CD4-positive, alpha-beta memory T cell (primary cell): ENCODE measurements at regions not wholly inside any gene's neighbourhood (a gene's known extent, or its start where the extent isn't known, plus 50 kb on each side); places are given as distances from the start of the nearest gene placed in this dataset.
"Not testable (repeated sequence)": the region's sequence is repeated elsewhere in the genome, so short reads cannot be mapped to it uniquely, and the experiment has no call there.

Source experiments
- CTCF ChIA-PET: fragments of 350-600 bp; sonication (Branson Sonifier 250); formaldehyde crosslinking; loops from one replicate; lab custom pipeline; 2021; ENCODE audit warnings: inconsistent platforms; ENCODE audit not compliant: partially characterized antibody; lab: Charles Lee
- POLR2A ChIA-PET: fragments of 350-600 bp; sonication (Branson Sonifier 250); formaldehyde crosslinking; loops from one replicate; lab custom pipeline; 2021; ENCODE audit not compliant: partially characterized antibody; lab: Charles Lee
- DNase-seq, 5 donors: peaks; one replicate each; pipeline versions ENCODE4 v3.0.0 to v3.0.0-alpha.2; 2020 to 2022; ENCODE audit warnings: mixed read lengths in 1 of 5
- H3K27ac ChIP-seq: one replicate; pipeline ENCODE4 v1.7.0; 2013; ENCODE audit warnings: low read depth, low read length
- H3K27me3 ChIP-seq: 2 replicates; pipeline ENCODE4 v1.7.0; 2013; ENCODE audit warnings: mild to moderate bottlenecking, low read length, moderate library complexity; ENCODE audit not compliant: insufficient read depth
- H3K36me3 ChIP-seq: 2 replicates; pipeline ENCODE4 v1.7.0; 2013; ENCODE audit warnings: mild to moderate bottlenecking, low read length, moderate library complexity; ENCODE audit not compliant: insufficient read depth
- H3K4me1 ChIP-seq: 2 replicates; pipeline ENCODE4 v1.7.0; 2013; ENCODE audit warnings: mild to moderate bottlenecking, low read length, moderate library complexity; ENCODE audit not compliant: insufficient read depth
- H3K4me3 ChIP-seq, 2 donors: one replicate each; pipeline ENCODE4 v1.7.0; 2013; ENCODE audit warnings: low read length in 2 of 2, mild to moderate bottlenecking in 1 of 2
- H3K9me3 ChIP-seq, 2 donors: one replicate each; pipeline ENCODE4 v1.7.0; 2013; ENCODE audit warnings: low read length in 2 of 2, control low read depth in 1 of 2; ENCODE audit not compliant: control insufficient read depth in 1 of 2
- H3K27ac Mint-ChIP-seq, 7 donors: one replicate each; pipeline ENCODE4 v1.8.0; 2020 to 2021; ENCODE audit warnings: mixed read lengths in 7 of 7, mild to moderate bottlenecking in 6 of 7, inconsistent platforms in 3 of 7, moderate library complexity in 3 of 7
- H3K27me3 Mint-ChIP-seq, 2 donors: one replicate each; pipeline ENCODE4 v1.8.0; 2020 to 2021; ENCODE audit warnings: mixed read lengths in 2 of 2
- H3K36me3 Mint-ChIP-seq, 2 donors: one replicate each; pipeline ENCODE4 v1.8.0; 2020 to 2021; ENCODE audit warnings: mixed read lengths in 2 of 2, inconsistent platforms in 1 of 2, mild to moderate bottlenecking in 1 of 2
- H3K4me1 Mint-ChIP-seq, 4 donors: one replicate each; pipeline ENCODE4 v1.8.0; 2020 to 2021; ENCODE audit warnings: mixed read lengths in 4 of 4, mild to moderate bottlenecking in 1 of 4
- H3K4me3 Mint-ChIP-seq, 8 donors: one replicate each; pipeline ENCODE4 v1.8.0; 2020 to 2021; ENCODE audit warnings: mixed read lengths in 8 of 8, mild to moderate bottlenecking in 7 of 8, moderate library complexity in 6 of 8, inconsistent platforms in 3 of 8
- H3K9me3 Mint-ChIP-seq, 8 donors: one replicate each; pipeline ENCODE4 v1.8.0; 2020 to 2021; ENCODE audit warnings: mixed read lengths in 8 of 8, mild to moderate bottlenecking in 5 of 8, inconsistent platforms in 3 of 8, moderate library complexity in 1 of 8
- intact Hi-C: fragments of 100-400 bp; cut with micrococcal nuclease; formaldehyde crosslinking; loops from one replicate; pipeline ENCODE4 v1.15.1; 2023

GRCh38 chrX:19237901-19238300, 105.8 kb upstream of the PDHA1 start:
- no peaks in the 10 kb centered on the region for H3K4me1 ChIP-seq
- no peak for DNase-seq
- intact Hi-C loops = no loop called here
- H3K27ac ChIP-seq = no peak overlapping the region
- no peaks in the 10 kb centered on the region for H3K4me1 Mint-ChIP-seq
- H3K27ac Mint-ChIP-seq = no peak overlapping the region
- H3K9me3 ChIP-seq = no peaks in the 10 kb centered on the region
- no peaks in the 10 kb centered on the region for H3K27me3 ChIP-seq
- no peak overlapping the region for H3K4me3 Mint-ChIP-seq
- peaks cover 0 to 3% of the 10 kb centered on the region in 2 donors for H3K36me3 Mint-ChIP-seq
- H3K4me3 ChIP-seq = no peak overlapping the region
- H3K27me3 Mint-ChIP-seq = no peaks in the 10 kb centered on the region
- H3K36me3 ChIP-seq = no peaks in the 10 kb centered on the region
- ChIA-PET POLR2A (no interaction called here), CTCF (no interaction called here)
- peaks cover 0 to 19% (median 8%) of the 10 kb centered on the region in 8 donors for H3K9me3 Mint-ChIP-seq

GRCh38 chrX:19243431-19243830, 100.3 kb upstream of the PDHA1 start:
- no peak overlapping the region for H3K27ac ChIP-seq
- no peak for DNase-seq
- H3K4me1 Mint-ChIP-seq = no peaks in the 10 kb centered on the region
- no peaks in the 10 kb centered on the region for H3K4me1 ChIP-seq
- peaks cover 0 to 3% of the 10 kb centered on the region in 2 donors for H3K36me3 Mint-ChIP-seq
- no peaks in the 10 kb centered on the region for H3K36me3 ChIP-seq
- H3K4me3 Mint-ChIP-seq = no peak overlapping the region
- no peaks in the 10 kb centered on the region for H3K9me3 ChIP-seq
- ChIA-PET POLR2A (no interaction called here), CTCF (no interaction called here)
- no peaks in the 10 kb centered on the region for H3K27me3 Mint-ChIP-seq
- no peak overlapping the region for H3K4me3 ChIP-seq
- intact Hi-C loops = no loop called here
- no peak overlapping the region for H3K27ac Mint-ChIP-seq
- H3K9me3 Mint-ChIP-seq = peaks cover 0 to 40% (median 18%) of the 10 kb centered on the region in 8 donors
- H3K27me3 ChIP-seq = no peaks in the 10 kb centered on the region

- CTCF ChIA-PET, intact Hi-C loops, H3K36me3 Mint-ChIP-seq, H3K9me3 ChIP-seq, H3K36me3 ChIP-seq, H3K27ac Mint-ChIP-seq, H3K4me1 Mint-ChIP-seq, H3K4me3 Mint-ChIP-seq, H3K4me1 ChIP-seq, H3K27me3 Mint-ChIP-seq, H3K27ac ChIP-seq, H3K4me3 ChIP-seq, POLR2A ChIA-PET, H3K27me3 ChIP-seq, DNase-seq: not testable (repeated sequence)
- peaks cover 0 to 46% (median 18%) of the 10 kb centered on the region in 8 donors for H3K9me3 Mint-ChIP-seq
Measured at GRCh38 chrX:19244921-19245320, 98.8 kb upstream of the PDHA1 start.

- POLR2A ChIA-PET = no interaction called here
- Histone ChIP-seq H3K4me3 (no peak overlapping the region), H3K27ac (no peak overlapping the region), H3K27me3 (no peaks in the 10 kb centered on the region), H3K9me3 (no peaks in the 10 kb centered on the region), H3K4me1 (no peaks in the 10 kb centered on the region), H3K36me3 (no peaks in the 10 kb centered on the region)
- Mint-ChIP-seq H3K4me1 (no peaks in the 10 kb centered on the region), H3K27me3 (peaks cover 0 to 6% of the 10 kb centered on the region in 2 donors), H3K27ac (no peak overlapping the region), H3K9me3 (peaks cover 0 to 45% (median 17%) of the 10 kb centered on the region in 8 donors), H3K36me3 (peaks cover 0 to 3% of the 10 kb centered on the region in 2 donors), H3K4me3 (no peak overlapping the region)
- DNase-seq = no peak
- intact Hi-C loops = no loop called here
- CTCF ChIA-PET = no interaction called here
Measured at GRCh38 chrX:19245711-19246269, 97.9 kb upstream of the PDHA1 start.

- H3K4me3 ChIP-seq = no peak overlapping the region
- Mint-ChIP-seq H3K27ac (no peak overlapping the region), H3K4me3 (no peak overlapping the region), H3K27me3 (peaks cover 1 to 3% of the 10 kb centered on the region in 2 donors), H3K36me3 (no peaks in the 10 kb centered on the region), H3K4me1 (no peaks in the 10 kb centered on the region), H3K9me3 (peaks cover 0 to 4% (median 0%) of the 10 kb centered on the region in 8 donors)
- ChIA-PET CTCF (no interaction called here), POLR2A (no interaction called here)
- H3K27ac ChIP-seq = no peak overlapping the region
- H3K4me1 ChIP-seq = no peaks in the 10 kb centered on the region
- H3K27me3 ChIP-seq = no peaks in the 10 kb centered on the region
- intact Hi-C loops = no loop called here
- no peaks in the 10 kb centered on the region for H3K9me3 ChIP-seq
- no peaks in the 10 kb centered on the region for H3K36me3 ChIP-seq
- no peak for DNase-seq
Measured at GRCh38 chrX:19256986-19257385, 86.7 kb upstream of the PDHA1 start.

- H3K36me3 Mint-ChIP-seq, H3K4me3 Mint-ChIP-seq, H3K27me3 ChIP-seq, H3K9me3 ChIP-seq, H3K4me1 Mint-ChIP-seq, intact Hi-C loops, DNase-seq, H3K9me3 Mint-ChIP-seq, H3K4me3 ChIP-seq, H3K36me3 ChIP-seq, H3K27me3 Mint-ChIP-seq, H3K27ac Mint-ChIP-seq, H3K4me1 ChIP-seq, POLR2A ChIA-PET, CTCF ChIA-PET, H3K27ac ChIP-seq: not testable (repeated sequence)
Measured at GRCh38 chrX:19261026-19261425, 82.7 kb upstream of the PDHA1 start.

GRCh38 chrX:19270727-19271126, 73.0 kb upstream of the PDHA1 start:
- Mint-ChIP-seq H3K4me1 (no peaks in the 10 kb centered on the region), H3K4me3 (no peak overlapping the region), H3K27ac (no peak overlapping the region), H3K36me3 (no peaks in the 10 kb centered on the region), H3K9me3 (peaks cover 0 to 4% (median 0%) of the 10 kb centered on the region in 8 donors), H3K27me3 (no peaks in the 10 kb centered on the region)
- CTCF ChIA-PET = no interaction called here
- intact Hi-C loops = no loop called here
- no peak for DNase-seq
- H3K27me3 ChIP-seq = no peaks in the 10 kb centered on the region
- no peak overlapping the region for H3K4me3 ChIP-seq
- no peak overlapping the region for H3K27ac ChIP-seq
- POLR2A ChIA-PET = no interaction called here
- no peaks in the 10 kb centered on the region for H3K9me3 ChIP-seq
- H3K4me1 ChIP-seq = no peaks in the 10 kb centered on the region
- no peaks in the 10 kb centered on the region for H3K36me3 ChIP-seq

GRCh38 chrX:19272452-19272851, 71.3 kb upstream of the PDHA1 start:
- Histone ChIP-seq H3K27me3 (no peaks in the 10 kb centered on the region), H3K27ac (no peak overlapping the region), H3K4me1 (no peaks in the 10 kb centered on the region), H3K4me3 (no peak overlapping the region), H3K9me3 (no peaks in the 10 kb centered on the region), H3K36me3 (no peaks in the 10 kb centered on the region)
- CTCF ChIA-PET = no interaction called here
- POLR2A ChIA-PET = no interaction called here
- no peaks in the 10 kb centered on the region for H3K27me3 Mint-ChIP-seq
- no peak overlapping the region for H3K4me3 Mint-ChIP-seq
- H3K9me3 Mint-ChIP-seq = peaks cover 0 to 6% (median 0%) of the 10 kb centered on the region in 8 donors
- no peaks in the 10 kb centered on the region for H3K4me1 Mint-ChIP-seq
- H3K36me3 Mint-ChIP-seq = no peaks in the 10 kb centered on the region
- H3K27ac Mint-ChIP-seq = no peak overlapping the region
- no peak for DNase-seq
- intact Hi-C loops = no loop called here
